HG02840 (cell line): ENCODE measurements at regions not wholly inside any gene's neighbourhood (a gene's known extent, or its start where the extent isn't known, plus 50 kb on each side); places are given as distances from the start of the nearest gene placed in this dataset.

Experiments
- ATAC-seq: cut with Tn5 transposase; IDR thresholded peaks from one replicate; pipeline ENCODE4 v1.9.1; 2021; ENCODE audit warnings: mild to moderate bottlenecking, moderate library complexity, moderate number of reproducible peaks; ENCODE audit not compliant: unreplicated experiment, low FRiP score

- no peak for ATAC-seq
Observed at GRCh38 chr5:165616490-165617405, 2111.3 kb downstream of the MAT2B start.

- no peak for ATAC-seq
Observed at GRCh38 chr5:165617491-165617890, 2112.1 kb downstream of the MAT2B start.

GRCh38 chr5:165620394-165620793 lies 2115.0 kb downstream of the MAT2B start:
- ATAC-seq = no peak

- ATAC-seq = no peak
Observed at GRCh38 chr5:165622864-165623536, 2117.6 kb downstream of the MAT2B start.

GRCh38 chr5:165624166-165624946 lies 2118.9 kb downstream of the MAT2B start:
- ATAC-seq = no peak

GRCh38 chr5:165626161-165626560 lies 2120.7 kb downstream of the MAT2B start:
- no peak for ATAC-seq

GRCh38 chr5:165627548-165628170 lies 2122.2 kb downstream of the MAT2B start:
- ATAC-seq = no peak

- no peak for ATAC-seq
Observed at GRCh38 chr5:165630261-165630778, 2124.9 kb downstream of the MAT2B start.

- no peak for ATAC-seq
Observed at GRCh38 chr5:165631235-165631634, 2125.8 kb downstream of the MAT2B start.

GRCh38 chr5:165642366-165642765 lies 2136.9 kb downstream of the MAT2B start:
- no peak for ATAC-seq

GRCh38 chr5:165665735-165666400 lies 2160.4 kb downstream of the MAT2B start:
- no peak for ATAC-seq

- ATAC-seq = no peak
Observed at GRCh38 chr5:165673499-165673898, 2168.1 kb downstream of the MAT2B start.

- no peak for ATAC-seq
Observed at GRCh38 chr5:165695796-165696195, 2190.4 kb downstream of the MAT2B start.

GRCh38 chr5:165705960-165706359 lies 2200.5 kb downstream of the MAT2B start:
- no peak for ATAC-seq

GRCh38 chr5:165712011-165712410 lies 2206.6 kb downstream of the MAT2B start:
- ATAC-seq = no peak

- no peak for ATAC-seq
Observed at GRCh38 chr5:165714598-165714997, 2209.2 kb downstream of the MAT2B start.

- no peak for ATAC-seq
Observed at GRCh38 chr5:165720901-165721300, 2215.5 kb downstream of the MAT2B start.

- no peak for ATAC-seq
Observed at GRCh38 chr5:165722401-165722800, 2217.0 kb downstream of the MAT2B start.

GRCh38 chr5:165723931-165724330 lies 2218.5 kb downstream of the MAT2B start:
- ATAC-seq = no peak

GRCh38 chr5:165728425-165728824 lies 2223.0 kb downstream of the MAT2B start:
- no peak for ATAC-seq
